ENCODE measurements at regions not wholly inside any gene's neighbourhood (a gene's known extent, or its start where the extent isn't known, plus 50 kb on each side); places are given as distances from the start of the nearest gene placed in this dataset.

GRCh38 chr4:176843710-176844109 is 51.0 kb upstream of the VEGFC start:
- Histone ChIP-seq H3K27me3 (ENCODE audit: control insufficient read depth, insufficient read depth, low read length) (no peaks in the 10 kb centered on the region), H3K4me3 (ENCODE audit: low read length) (no peak overlapping the region), H3K9me3 (replicated peaks; ENCODE audit: control insufficient read depth, low read depth, low read length) (no peaks in the 10 kb centered on the region), H3K4me1 (ENCODE audit: control insufficient read depth, insufficient read depth, low read length) (no peaks in the 10 kb centered on the region), H3K36me3 (ENCODE audit: control insufficient read depth, insufficient read depth, low read length) (no peaks in the 10 kb centered on the region), H3K27ac (ENCODE audit: low read length) (no peak overlapping the region)
- DNase-seq, result no peak
- no CpG with 5 or more reads among the region's 3 CpGs for WGBS (ENCODE audit: insufficient coverage)

GRCh38 chr4:176844448-176844847 is 51.7 kb upstream of the VEGFC start:
- Histone ChIP-seq H3K9me3 (replicated peaks; ENCODE audit: control insufficient read depth, low read depth, low read length) (no peaks in the 10 kb centered on the region), H3K4me3 (ENCODE audit: low read length) (no peak overlapping the region), H3K36me3 (ENCODE audit: control insufficient read depth, insufficient read depth, low read length) (no peaks in the 10 kb centered on the region), H3K4me1 (ENCODE audit: control insufficient read depth, insufficient read depth, low read length) (no peaks in the 10 kb centered on the region), H3K27me3 (ENCODE audit: control insufficient read depth, insufficient read depth, low read length) (no peaks in the 10 kb centered on the region), H3K27ac (ENCODE audit: low read length) (no peak overlapping the region)
- WGBS (ENCODE audit: insufficient coverage), result 86% methylated on average over 3 of the region's 4 CpGs
- no peak for DNase-seq

- H3K4me1 ChIP-seq (ENCODE audit: control insufficient read depth, insufficient read depth, low read length), result no peaks in the 10 kb centered on the region
- DNase-seq, result no peak
- H3K27ac ChIP-seq (ENCODE audit: low read length), result no peak overlapping the region
- H3K4me3 ChIP-seq (ENCODE audit: low read length), result no peak overlapping the region
- WGBS (ENCODE audit: insufficient coverage), result 89% methylated on average over 1 of the region's 2 CpGs
- no peaks in the 10 kb centered on the region for H3K27me3 ChIP-seq (ENCODE audit: control insufficient read depth, insufficient read depth, low read length)
- no peaks in the 10 kb centered on the region for H3K9me3 ChIP-seq (replicated peaks; ENCODE audit: control insufficient read depth, low read depth, low read length)
- no peaks in the 10 kb centered on the region for H3K36me3 ChIP-seq (ENCODE audit: control insufficient read depth, insufficient read depth, low read length)
Observed at GRCh38 chr4:176845636-176846035, 52.9 kb upstream of the VEGFC start.

GRCh38 chr4:176849076-176849475 is 56.4 kb upstream of the VEGFC start:
- no peak for DNase-seq
- Histone ChIP-seq H3K4me3 (ENCODE audit: low read length) (no peak overlapping the region), H3K9me3 (replicated peaks; ENCODE audit: control insufficient read depth, low read depth, low read length) (no peaks in the 10 kb centered on the region), H3K27me3 (ENCODE audit: control insufficient read depth, insufficient read depth, low read length) (no peaks in the 10 kb centered on the region), H3K4me1 (ENCODE audit: control insufficient read depth, insufficient read depth, low read length) (no peaks in the 10 kb centered on the region), H3K27ac (ENCODE audit: low read length) (no peak overlapping the region), H3K36me3 (ENCODE audit: control insufficient read depth, insufficient read depth, low read length) (no peaks in the 10 kb centered on the region)

GRCh38 chr4:176850436-176850835 is 57.7 kb upstream of the VEGFC start:
- no peaks in the 10 kb centered on the region for H3K36me3 ChIP-seq (ENCODE audit: control insufficient read depth, insufficient read depth, low read length)

GRCh38 chr4:176856421-176856820 is 63.7 kb upstream of the VEGFC start:
- Histone ChIP-seq H3K27me3 (ENCODE audit: control insufficient read depth, insufficient read depth, low read length) (no peaks in the 10 kb centered on the region), H3K36me3 (ENCODE audit: control insufficient read depth, insufficient read depth, low read length) (no peaks in the 10 kb centered on the region), H3K9me3 (replicated peaks; ENCODE audit: control insufficient read depth, low read depth, low read length) (no peaks in the 10 kb centered on the region), H3K4me1 (ENCODE audit: control insufficient read depth, insufficient read depth, low read length) (no peaks in the 10 kb centered on the region), H3K27ac (ENCODE audit: low read length) (no peak overlapping the region), H3K4me3 (ENCODE audit: low read length) (no peak overlapping the region)
- no CpG with 5 or more reads among the region's 2 CpGs for WGBS (ENCODE audit: insufficient coverage)
- DNase-seq, result no peak

More at GRCh38 chr4:176850436-176850835, 57.7 kb upstream of the VEGFC start:
- no peaks in the 10 kb centered on the region for H3K9me3 ChIP-seq (replicated peaks; ENCODE audit: control insufficient read depth, low read depth, low read length)
- H3K27ac ChIP-seq (ENCODE audit: low read length), result no peak overlapping the region
- H3K4me1 ChIP-seq (ENCODE audit: control insufficient read depth, insufficient read depth, low read length), result no peaks in the 10 kb centered on the region
- DNase-seq, result peak; percentile 65
- H3K4me3 ChIP-seq (ENCODE audit: low read length), result no peak overlapping the region
- no peaks in the 10 kb centered on the region for H3K27me3 ChIP-seq (ENCODE audit: control insufficient read depth, insufficient read depth, low read length)
- WGBS (ENCODE audit: insufficient coverage), result no CpG with 5 or more reads among the region's 2 CpGs

- Histone ChIP-seq H3K4me1 (ENCODE audit: control insufficient read depth, insufficient read depth, low read length) (no peaks in the 10 kb centered on the region), H3K9me3 (replicated peaks; ENCODE audit: control insufficient read depth, low read depth, low read length) (no peaks in the 10 kb centered on the region), H3K27me3 (ENCODE audit: control insufficient read depth, insufficient read depth, low read length) (no peaks in the 10 kb centered on the region), H3K27ac (ENCODE audit: low read length) (no peak overlapping the region), H3K4me3 (ENCODE audit: low read length) (no peak overlapping the region), H3K36me3 (ENCODE audit: control insufficient read depth, insufficient read depth, low read length) (no peaks in the 10 kb centered on the region)
- DNase-seq, result no peak
Observed at GRCh38 chr4:176858839-176859238, 66.1 kb upstream of the VEGFC start.

GRCh38 chr4:176864238-176864637 is 71.5 kb upstream of the VEGFC start:
- H3K36me3 ChIP-seq (ENCODE audit: control insufficient read depth, insufficient read depth, low read length), result no peaks in the 10 kb centered on the region
- no peaks in the 10 kb centered on the region for H3K4me1 ChIP-seq (ENCODE audit: control insufficient read depth, insufficient read depth, low read length)
- no CpG with 5 or more reads among the region's 1 CpG for WGBS (ENCODE audit: insufficient coverage)
- H3K27ac ChIP-seq (ENCODE audit: low read length), result no peak overlapping the region
- no peak for DNase-seq
- no peaks in the 10 kb centered on the region for H3K27me3 ChIP-seq (ENCODE audit: control insufficient read depth, insufficient read depth, low read length)
- no peak overlapping the region for H3K4me3 ChIP-seq (ENCODE audit: low read length)
- no peaks in the 10 kb centered on the region for H3K9me3 ChIP-seq (replicated peaks; ENCODE audit: control insufficient read depth, low read depth, low read length)

- DNase-seq, result no peak
- H3K27me3 ChIP-seq (ENCODE audit: control insufficient read depth, insufficient read depth, low read length), result no peaks in the 10 kb centered on the region
- no peak overlapping the region for H3K4me3 ChIP-seq (ENCODE audit: low read length)
- H3K4me1 ChIP-seq (ENCODE audit: control insufficient read depth, insufficient read depth, low read length), result no peaks in the 10 kb centered on the region
- WGBS (ENCODE audit: insufficient coverage), result 79% methylated on average over 2 of the region's 2 CpGs
- no peaks in the 10 kb centered on the region for H3K36me3 ChIP-seq (ENCODE audit: control insufficient read depth, insufficient read depth, low read length)
- no peak overlapping the region for H3K27ac ChIP-seq (ENCODE audit: low read length)
- H3K9me3 ChIP-seq (replicated peaks; ENCODE audit: control insufficient read depth, low read depth, low read length), result no peaks in the 10 kb centered on the region
Observed at GRCh38 chr4:176868676-176869075, 76.0 kb upstream of the VEGFC start.

- H3K27ac ChIP-seq (ENCODE audit: low read length), result no peak overlapping the region
- peaks cover 2% of the 10 kb centered on the region for H3K4me1 ChIP-seq (ENCODE audit: control insufficient read depth, insufficient read depth, low read length)
- no peaks in the 10 kb centered on the region for H3K9me3 ChIP-seq (replicated peaks; ENCODE audit: control insufficient read depth, low read depth, low read length)
- no peaks in the 10 kb centered on the region for H3K27me3 ChIP-seq (ENCODE audit: control insufficient read depth, insufficient read depth, low read length)
- no peak overlapping the region for H3K4me3 ChIP-seq (ENCODE audit: low read length)
- no peaks in the 10 kb centered on the region for H3K36me3 ChIP-seq (ENCODE audit: control insufficient read depth, insufficient read depth, low read length)
- peak; percentile 7 for DNase-seq
- 40% methylated on average over 1 of the region's 3 CpGs for WGBS (ENCODE audit: insufficient coverage)
Observed at GRCh38 chr4:176872461-176872860, 79.7 kb upstream of the VEGFC start.

- Histone ChIP-seq H3K4me3 (ENCODE audit: low read length) (no peak overlapping the region), H3K27me3 (ENCODE audit: control insufficient read depth, insufficient read depth, low read length) (no peaks in the 10 kb centered on the region), H3K4me1 (ENCODE audit: control insufficient read depth, insufficient read depth, low read length) (peaks cover 2% of the 10 kb centered on the region), H3K9me3 (replicated peaks; ENCODE audit: control insufficient read depth, low read depth, low read length) (no peaks in the 10 kb centered on the region), H3K27ac (ENCODE audit: low read length) (peak overlapping the region; percentile 70), H3K36me3 (ENCODE audit: control insufficient read depth, insufficient read depth, low read length) (no peaks in the 10 kb centered on the region)
- peak; percentile 95 for DNase-seq
- WGBS (ENCODE audit: insufficient coverage), result no CpG with 5 or more reads among the region's 10 CpGs
Observed at GRCh38 chr4:176874721-176875445, 82.2 kb upstream of the VEGFC start.

Measured in muscle of leg (tissue), 3 donors.